DOHH2 (cell line): ENCODE measurements at regions not wholly inside any gene's neighbourhood (a gene's known extent, or its start where the extent isn't known, plus 50 kb on each side); places are given as distances from the start of the nearest gene placed in this dataset.

Experiments used
- H3F3A ChIP-seq: fragments of 200-600 bp; sonication (generic), shearing (Covaris generic); 2 replicates; pipeline ENCODE4 v1.6.0; 2016; ENCODE audit warnings: antibody characterized with exemption, mild to moderate bottlenecking; ENCODE audit not compliant: control insufficient read depth, insufficient read depth
- H3K27ac ChIP-seq: fragments of 200-600 bp; sonication (generic); 2 replicates; pipeline ENCODE4 v1.5.1; 2014; ENCODE audit warnings: low read depth, mild to moderate bottlenecking, low read length, moderate library complexity
- H3K27me3 ChIP-seq: fragments of 200-600 bp; sonication (generic); 2 replicates; pipeline ENCODE4 v1.6.1; 2014; ENCODE audit warnings: mild to moderate bottlenecking, low read length, mixed read lengths; ENCODE audit not compliant: control insufficient read depth
- H3K36me3 ChIP-seq: fragments of 200-600 bp; sonication (generic); 2 replicates; pipeline ENCODE4 v1.6.1; 2014; ENCODE audit warnings: mild to moderate bottlenecking, low read length, moderate library complexity, mixed read lengths; ENCODE audit not compliant: control insufficient read depth
- H3K4me1 ChIP-seq: fragments of 200-600 bp; sonication (generic); 2 replicates; pipeline ENCODE4 v1.6.1; 2014; ENCODE audit warnings: mild to moderate bottlenecking, low read length, mixed read lengths; ENCODE audit not compliant: control insufficient read depth
- H3K4me2 ChIP-seq: fragments of 200-600 bp; sonication (generic); 2 replicates; pipeline ENCODE4 v1.6.0; 2014; ENCODE audit warnings: mild to moderate bottlenecking, low read length, moderate library complexity
- H3K4me3 ChIP-seq: fragments of 200-600 bp; sonication (generic); 2 replicates; pipeline ENCODE4 v1.5.1; 2014; ENCODE audit warnings: mild to moderate bottlenecking, low read length, mixed read lengths
- H3K79me2 ChIP-seq: fragments of 200-600 bp; sonication (generic); 2 replicates; pipeline ENCODE4 v1.6.1; 2014; ENCODE audit warnings: mild to moderate bottlenecking, low read length, mixed read lengths; ENCODE audit not compliant: control insufficient read depth
- H3K9me2 ChIP-seq: fragments of 200-600 bp; sonication (generic); replicated peaks from 2 replicates; pipeline ENCODE4 v1.6.1; 2014; ENCODE audit warnings: mild to moderate bottlenecking, low read length, mixed read lengths; ENCODE audit not compliant: control insufficient read depth
- H3K9me3 ChIP-seq: fragments of 200-600 bp; sonication (generic); 2 replicates; pipeline ENCODE4 v1.6.1; 2014; ENCODE audit warnings: antibody characterized with exemption, low read length, mixed read lengths; ENCODE audit not compliant: control insufficient read depth, insufficient read depth
- H4K20me1 ChIP-seq: fragments of 200-600 bp; sonication (generic); 2 replicates; pipeline ENCODE4 v1.6.0; 2014; ENCODE audit warnings: low read depth, mild to moderate bottlenecking, antibody characterized with exemption, low read length, moderate library complexity; ENCODE audit not compliant: control insufficient read depth, insufficient read depth
- EZH2phosphoT487 ChIP-seq: fragments of 200-600 bp; sonication (generic); IDR thresholded peaks from 2 replicates; pipeline ENCODE4 v1.6.1; 2017; ENCODE audit warnings: borderline replicate concordance, mild to moderate bottlenecking, antibody characterized with exemption, low read length, moderate library complexity, mixed read lengths
- TF ChIP-seq, protein P1 (sequence below): fragments of 200-600 bp; sonication (generic); IDR thresholded peaks from one replicate; pipeline ENCODE4 v1.5.1; 2014; ENCODE audit warnings: antibody characterized with exemption, mild to moderate bottlenecking, low read depth, low read length; ENCODE audit not compliant: poor library complexity, severe bottlenecking

DNA sequence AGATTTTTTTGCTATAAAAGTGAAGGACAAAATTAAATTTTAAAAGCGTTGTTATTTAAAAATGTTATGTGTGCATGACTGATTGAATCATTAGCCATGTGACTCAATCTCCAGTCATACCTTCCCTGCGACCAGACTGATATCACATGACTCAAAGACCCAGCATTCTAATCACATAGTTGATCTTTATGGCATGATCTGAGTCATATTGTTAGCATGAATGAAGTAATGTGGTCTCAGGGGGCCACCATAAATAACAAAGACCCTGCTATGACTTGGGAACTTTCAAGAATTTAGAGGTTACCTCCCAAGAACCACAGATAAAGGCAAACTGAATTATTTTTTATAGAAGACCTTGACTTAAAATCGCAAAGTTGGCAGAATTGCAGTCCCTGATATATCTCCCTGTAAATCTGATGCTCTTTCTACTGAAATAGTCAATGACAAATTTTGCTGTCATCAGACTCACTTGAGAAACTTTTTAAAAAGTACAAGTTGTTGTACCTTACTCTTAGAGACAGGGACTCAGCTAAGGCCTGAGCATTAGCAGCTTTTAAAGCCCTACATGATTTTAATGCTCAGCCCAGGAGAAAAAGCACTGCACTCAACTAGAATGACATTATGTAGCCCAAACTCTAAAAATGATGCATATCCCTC is 717.3 kb downstream of the XPNPEP1 start:
- H3K9me2 ChIP-seq, result no peaks in the 10 kb centered on the region
- no peak for TF ChIP-seq EZH2phosphoT487
- TF ChIP-seq, protein P1, sequence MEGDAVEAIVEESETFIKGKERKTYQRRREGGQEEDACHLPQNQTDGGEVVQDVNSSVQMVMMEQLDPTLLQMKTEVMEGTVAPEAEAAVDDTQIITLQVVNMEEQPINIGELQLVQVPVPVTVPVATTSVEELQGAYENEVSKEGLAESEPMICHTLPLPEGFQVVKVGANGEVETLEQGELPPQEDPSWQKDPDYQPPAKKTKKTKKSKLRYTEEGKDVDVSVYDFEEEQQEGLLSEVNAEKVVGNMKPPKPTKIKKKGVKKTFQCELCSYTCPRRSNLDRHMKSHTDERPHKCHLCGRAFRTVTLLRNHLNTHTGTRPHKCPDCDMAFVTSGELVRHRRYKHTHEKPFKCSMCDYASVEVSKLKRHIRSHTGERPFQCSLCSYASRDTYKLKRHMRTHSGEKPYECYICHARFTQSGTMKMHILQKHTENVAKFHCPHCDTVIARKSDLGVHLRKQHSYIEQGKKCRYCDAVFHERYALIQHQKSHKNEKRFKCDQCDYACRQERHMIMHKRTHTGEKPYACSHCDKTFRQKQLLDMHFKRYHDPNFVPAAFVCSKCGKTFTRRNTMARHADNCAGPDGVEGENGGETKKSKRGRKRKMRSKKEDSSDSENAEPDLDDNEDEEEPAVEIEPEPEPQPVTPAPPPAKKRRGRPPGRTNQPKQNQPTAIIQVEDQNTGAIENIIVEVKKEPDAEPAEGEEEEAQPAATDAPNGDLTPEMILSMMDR, result no peak

DNA sequence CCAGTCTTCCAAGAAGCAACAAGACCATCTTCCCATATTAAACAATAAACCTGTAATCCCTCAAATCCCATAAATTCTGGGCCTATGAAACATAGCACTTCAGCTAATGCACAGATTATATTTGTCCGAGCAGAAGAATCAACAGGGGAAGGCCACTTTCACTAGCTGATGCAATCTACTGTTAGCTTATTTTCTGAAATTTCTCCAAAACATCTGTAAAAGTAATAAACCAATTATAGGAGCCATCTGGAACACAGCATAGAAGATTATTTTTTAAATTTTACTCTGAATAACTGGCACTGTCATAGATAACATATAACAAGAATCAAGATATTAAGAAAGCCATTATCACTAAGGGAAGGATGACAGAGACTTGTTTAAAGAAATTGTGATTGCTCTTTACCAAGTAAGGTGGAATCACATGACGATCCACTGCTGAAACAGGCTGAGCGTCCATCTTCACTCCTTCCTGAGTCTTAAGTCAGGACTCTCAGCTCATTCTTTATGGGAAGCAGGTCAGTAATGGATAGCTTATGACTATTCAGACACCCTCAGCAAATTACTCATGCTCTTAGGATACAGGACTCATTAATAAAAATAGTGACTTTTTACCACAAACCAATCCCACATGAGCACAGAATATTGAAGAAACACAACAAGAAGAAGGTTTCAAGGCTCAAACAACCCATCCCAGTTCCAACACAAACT is 719.5 kb downstream of the XPNPEP1 start:
- H3K27ac ChIP-seq, result no peak overlapping the region
- H3K4me3 ChIP-seq, result no peak overlapping the region
- H3K9me3 ChIP-seq, result no peaks in the 10 kb centered on the region
- H3K27me3 ChIP-seq, result no peaks in the 10 kb centered on the region
- no peak overlapping the region for H3K4me2 ChIP-seq
- no peaks in the 10 kb centered on the region for H3K36me3 ChIP-seq
- H4K20me1 ChIP-seq, result no peaks in the 10 kb centered on the region
- H3F3A ChIP-seq, result no peaks in the 10 kb centered on the region
- TF ChIP-seq, protein P1, result no peak
- TF ChIP-seq EZH2phosphoT487, result no peak
- H3K9me2 ChIP-seq, result no peaks in the 10 kb centered on the region
- no peaks in the 10 kb centered on the region for H3K4me1 ChIP-seq
- H3K79me2 ChIP-seq, result no peaks in the 10 kb centered on the region

More for the DNA sequence above, 717.3 kb downstream of the XPNPEP1 start:
- Histone ChIP-seq H3K4me2 (no peak overlapping the region), H3K36me3 (no peaks in the 10 kb centered on the region), H3K9me3 (no peaks in the 10 kb centered on the region), H3K79me2 (no peaks in the 10 kb centered on the region), H3K4me1 (no peaks in the 10 kb centered on the region), H3K27ac (no peak overlapping the region), H4K20me1 (no peaks in the 10 kb centered on the region), H3F3A (no peaks in the 10 kb centered on the region), H3K27me3 (no peaks in the 10 kb centered on the region), H3K4me3 (no peak overlapping the region)

DNA sequence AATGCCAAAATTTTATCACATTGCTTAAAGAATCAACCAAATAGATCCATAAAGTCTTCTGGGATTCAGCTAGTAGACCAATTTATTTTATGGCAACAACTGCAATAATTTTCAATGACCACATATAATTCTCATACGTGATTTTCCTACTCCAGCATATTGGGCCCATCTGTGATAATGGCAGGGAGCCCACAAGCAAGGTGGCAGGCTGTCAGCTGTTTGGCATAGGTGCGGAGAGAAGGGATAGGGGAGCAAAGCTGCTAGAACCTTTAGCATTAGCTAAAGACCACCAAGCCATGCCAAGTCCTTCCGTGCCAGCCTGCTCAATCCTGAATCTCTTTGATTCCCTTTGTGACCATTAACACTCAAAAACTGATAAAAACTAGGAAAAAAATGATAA is 721.2 kb downstream of the XPNPEP1 start:
- Histone ChIP-seq H3F3A (no peaks in the 10 kb centered on the region), H3K4me2 (no peak overlapping the region), H3K4me3 (no peak overlapping the region), H3K9me3 (no peaks in the 10 kb centered on the region), H4K20me1 (no peaks in the 10 kb centered on the region), H3K9me2 (no peaks in the 10 kb centered on the region), H3K4me1 (no peaks in the 10 kb centered on the region), H3K27me3 (no peaks in the 10 kb centered on the region), H3K79me2 (no peaks in the 10 kb centered on the region), H3K27ac (no peak overlapping the region), H3K36me3 (no peaks in the 10 kb centered on the region)
- TF ChIP-seq, protein P1, result no peak
- no peak for TF ChIP-seq EZH2phosphoT487
